ENCODE measurements at regions not wholly inside any gene's neighbourhood (a gene's known extent, or its start where the extent isn't known, plus 50 kb on each side); places are given as distances from the start of the nearest gene placed in this dataset.
A peak's percentile ranks its signal among the peaks of the same experiment; 100 is the strongest.
"Not testable (repeated sequence)": the region's sequence is repeated elsewhere in the genome, so short reads cannot be mapped to it uniquely, and the experiment has no call there.

DNA sequence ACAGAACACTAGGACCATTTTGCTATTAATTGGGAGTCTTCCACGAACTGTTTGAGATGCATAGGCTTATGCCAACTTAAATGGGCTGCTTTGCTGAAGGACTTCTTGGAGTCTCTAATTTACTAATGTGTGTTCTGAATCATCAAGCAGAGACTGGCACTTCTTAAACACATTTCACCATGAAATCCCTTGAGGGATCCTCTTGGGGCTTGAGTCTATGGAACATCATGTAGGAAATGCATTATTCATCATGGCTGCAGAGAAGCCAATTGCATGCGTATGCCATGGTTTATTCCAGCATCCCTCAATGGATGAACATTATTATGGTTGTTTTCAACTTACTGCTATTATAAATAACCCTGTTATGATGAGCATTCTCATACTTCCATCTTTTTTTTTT, 73.4 kb downstream of the FGD2 start:
- DNase-seq: no peak

DNA sequence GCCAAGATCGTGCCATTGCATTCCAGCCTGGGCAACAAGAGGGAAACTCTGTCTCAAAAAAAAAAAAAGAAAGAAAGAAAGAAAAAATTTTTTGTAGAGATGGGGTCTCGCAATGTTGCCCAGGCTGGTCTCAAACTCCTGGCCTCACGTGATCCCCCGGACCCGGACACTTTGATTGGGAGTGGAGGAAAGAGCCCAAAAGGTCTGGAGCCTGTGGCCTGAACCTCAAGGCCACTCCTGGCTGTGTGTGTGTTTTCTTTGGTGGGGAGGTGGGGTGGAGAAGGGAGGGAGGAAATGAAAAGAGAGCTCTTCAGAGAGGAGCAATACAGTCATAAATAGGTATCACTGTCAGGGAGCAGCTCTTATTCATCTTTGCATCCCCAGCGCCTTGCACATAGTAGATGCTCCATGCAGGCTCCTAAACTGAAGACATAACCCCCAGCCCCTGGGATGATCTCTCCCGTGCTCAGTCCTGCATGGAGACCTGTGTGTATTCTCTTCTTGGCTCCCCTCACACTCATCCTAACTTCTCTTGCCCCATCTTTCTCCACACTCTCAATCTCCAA, 75.7 kb downstream of the FGD2 start:
- no peak for DNase-seq

DNA sequence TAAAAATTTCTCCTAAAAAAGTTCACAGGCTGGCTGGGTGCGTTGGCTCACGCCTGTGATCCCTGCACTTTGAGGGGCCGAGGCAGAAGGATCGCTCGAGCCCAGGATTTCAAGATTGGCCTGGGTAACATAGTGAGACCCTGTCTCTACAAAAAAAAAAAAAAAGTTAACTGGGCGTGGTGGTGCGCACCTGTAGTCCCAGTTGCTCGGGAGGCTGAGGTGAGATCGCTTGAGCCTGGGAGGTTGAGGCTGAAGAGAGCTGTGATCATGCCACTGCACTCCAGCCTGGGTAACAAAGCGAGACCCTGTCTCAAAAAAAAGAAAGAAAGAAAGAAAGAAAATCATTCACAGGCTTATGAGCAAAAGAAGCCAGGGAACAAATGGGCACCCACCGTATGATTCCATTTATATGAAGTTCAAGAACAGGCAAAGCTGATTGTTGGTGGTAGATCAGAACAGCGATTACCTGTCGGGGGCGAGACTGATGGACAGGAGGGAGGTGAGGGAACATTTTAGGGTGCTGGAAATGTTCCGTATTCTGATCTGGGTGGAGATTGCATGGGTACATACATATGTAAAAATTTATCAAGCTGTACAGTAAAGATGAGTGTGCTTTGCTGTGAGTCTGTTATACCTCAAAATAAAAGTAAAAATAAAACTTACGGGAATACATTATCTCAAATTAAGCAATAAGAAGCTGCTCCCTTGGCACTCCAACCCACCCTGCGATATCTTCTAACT, 77.1 kb downstream of the FGD2 start:
- no peak for DNase-seq

DNA sequence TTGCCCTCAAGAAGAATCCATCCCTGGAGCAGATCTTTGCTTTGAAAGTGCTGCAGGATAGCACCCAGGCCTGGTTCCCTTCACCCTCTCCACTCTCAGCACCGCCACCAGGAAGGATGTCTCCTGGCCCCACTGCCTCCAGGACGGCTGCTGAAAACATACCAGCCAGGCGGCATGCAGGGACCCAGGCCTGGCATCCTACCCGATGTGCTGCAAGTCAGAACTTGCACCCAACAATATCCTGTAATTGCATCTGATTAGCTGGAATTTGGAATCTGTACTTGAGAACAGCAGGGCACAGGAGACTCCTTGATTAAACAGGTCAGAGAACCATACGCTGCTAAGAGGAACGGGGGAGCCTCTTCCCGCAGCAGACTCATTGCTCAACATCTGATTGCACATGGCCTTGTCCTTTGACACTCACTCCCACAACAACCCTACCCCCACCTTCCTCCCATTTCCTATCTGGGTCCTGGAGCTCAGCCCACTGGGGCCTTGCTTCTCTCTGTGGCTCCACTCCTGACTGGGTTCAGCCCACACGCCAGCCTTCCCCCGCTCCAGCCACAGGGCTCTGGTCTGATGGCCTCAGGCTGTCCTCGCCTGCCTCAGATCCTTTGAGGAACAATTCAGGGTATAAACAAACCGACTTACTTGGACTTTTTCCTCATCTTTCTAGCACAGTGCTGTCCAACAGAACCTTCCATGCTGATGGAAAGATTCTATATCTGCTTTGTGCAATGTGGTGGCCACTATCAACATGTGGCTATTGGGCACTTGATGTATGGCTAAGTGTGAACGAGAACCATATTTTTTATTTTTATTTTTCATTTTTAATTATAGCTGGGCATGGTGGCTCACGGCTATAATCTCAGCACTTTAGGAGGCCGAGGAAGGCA, 78.0 kb downstream of the FGD2 start:
- no peak for DNase-seq

DNA sequence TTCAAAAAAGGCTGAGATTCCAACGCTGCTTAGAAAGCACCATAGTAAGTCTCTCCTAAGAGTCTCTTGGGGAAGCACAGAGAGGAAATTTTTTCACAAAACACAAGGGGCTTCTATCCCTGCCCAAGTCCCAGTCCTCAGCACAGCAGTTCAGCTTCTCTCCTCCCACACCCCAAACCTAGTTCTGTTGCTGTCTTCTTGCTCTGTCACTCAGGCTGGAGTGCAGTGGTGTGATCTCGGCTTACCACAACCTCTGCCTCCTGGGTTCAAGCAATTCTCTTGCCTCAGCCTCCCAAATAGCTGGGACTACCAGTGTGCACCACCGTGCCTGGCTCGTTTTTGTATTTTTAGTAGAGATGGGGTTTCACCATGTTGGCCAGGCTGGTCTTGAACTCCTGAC, 79.2 kb downstream of the FGD2 start:
- DNase-seq: not testable (repeated sequence)

DNA sequence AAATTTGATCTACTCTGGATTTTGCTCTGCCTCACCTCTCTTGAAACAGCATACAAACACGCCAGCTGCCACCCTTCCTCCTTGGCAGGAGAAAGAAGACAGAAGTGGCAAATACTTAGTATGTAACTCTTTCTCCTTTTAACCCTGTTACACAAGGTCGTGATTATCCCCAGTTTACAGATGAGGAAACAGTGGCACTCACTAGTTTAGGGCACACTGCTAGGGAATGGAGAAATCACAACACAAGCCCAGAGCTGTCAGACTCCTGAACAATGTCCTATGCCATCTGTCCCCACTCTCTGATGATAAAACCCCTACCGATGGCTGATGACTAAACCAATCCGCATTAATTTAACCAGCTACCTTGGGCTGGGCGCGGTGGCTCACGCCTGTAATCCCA, 79.7 kb downstream of the FGD2 start:
- DNase-seq: no peak

DNA sequence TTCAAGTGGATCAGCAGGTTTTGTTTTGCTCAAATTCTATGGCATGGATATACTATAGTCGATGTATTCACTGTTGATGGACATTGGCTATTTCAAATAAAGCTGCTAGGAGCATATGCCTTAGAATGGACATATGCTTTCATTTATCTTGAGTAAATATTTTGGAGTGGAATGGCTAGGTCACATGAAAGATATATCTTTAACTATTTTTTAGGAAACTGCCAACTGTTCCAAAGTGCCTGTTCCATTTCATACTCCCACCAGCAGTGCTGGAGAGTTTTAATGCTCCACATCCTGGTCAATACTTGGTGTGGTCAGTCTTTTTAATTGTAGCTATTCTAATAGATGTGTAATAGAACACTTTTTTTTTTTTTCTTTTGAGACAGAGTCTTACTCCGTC, 81.1 kb upstream of the PIM1 start:
- no peak for DNase-seq

DNA sequence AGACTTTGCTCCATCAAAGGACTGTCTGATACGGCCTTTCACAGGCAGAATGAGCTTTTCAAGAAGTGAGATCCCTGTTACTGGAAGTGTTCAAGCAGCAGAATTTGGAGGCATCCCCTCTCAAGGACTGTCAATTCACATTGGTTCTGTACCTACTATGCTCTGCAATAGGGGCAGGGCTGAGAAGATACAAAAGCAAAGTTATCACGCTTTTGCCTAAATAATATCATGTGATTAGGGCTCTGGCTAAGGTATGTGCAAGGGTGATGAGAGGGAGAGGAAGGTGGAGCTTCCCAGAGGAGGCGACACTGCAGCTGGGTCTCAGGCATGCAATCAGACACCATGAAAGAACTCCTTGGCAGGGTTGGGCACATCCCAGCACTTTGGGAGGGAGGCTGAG, 80.2 kb upstream of the PIM1 start:
- DNase-seq: no peak

DNA sequence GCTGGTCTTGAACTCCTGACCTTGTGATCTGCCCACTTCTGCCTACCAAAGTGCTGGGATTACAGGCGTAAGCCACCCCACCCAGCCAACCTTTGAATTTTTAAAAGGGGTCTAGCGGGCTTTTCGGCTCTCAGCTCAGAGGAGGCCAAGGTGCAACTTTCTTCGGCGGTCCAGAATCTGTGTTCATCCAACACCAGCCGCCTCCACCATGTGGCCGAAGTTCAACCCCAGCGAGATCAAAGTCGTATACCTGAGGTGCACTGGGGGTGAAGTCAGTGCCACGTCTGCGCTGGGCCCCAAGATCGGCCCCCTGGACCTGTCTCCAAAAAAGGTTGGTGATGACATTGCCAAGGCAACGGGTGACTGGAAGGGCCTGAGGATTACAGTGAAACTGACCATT, 78.8 kb upstream of the PIM1 start:
- DNase-seq: not testable (repeated sequence)

DNA sequence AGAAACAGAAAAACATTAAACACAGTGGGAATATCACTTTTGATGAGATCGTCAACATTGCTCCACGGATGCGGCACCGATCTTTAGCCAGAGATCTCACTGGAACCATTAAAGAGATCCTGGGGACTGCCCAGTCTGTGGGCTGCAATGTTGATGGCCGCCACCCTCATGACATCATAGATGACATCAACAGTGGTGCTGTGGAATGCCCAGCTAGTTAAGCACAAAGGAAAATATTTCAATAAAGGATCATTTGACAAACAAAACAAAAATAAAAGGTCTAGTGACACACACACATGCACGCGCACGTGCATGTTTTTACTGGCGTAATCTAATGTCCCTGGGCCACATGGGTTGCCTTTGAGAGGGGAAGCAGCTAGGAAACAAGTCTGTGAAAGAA, 78.4 kb upstream of the PIM1 start:
- not testable (repeated sequence) for DNase-seq

DNA sequence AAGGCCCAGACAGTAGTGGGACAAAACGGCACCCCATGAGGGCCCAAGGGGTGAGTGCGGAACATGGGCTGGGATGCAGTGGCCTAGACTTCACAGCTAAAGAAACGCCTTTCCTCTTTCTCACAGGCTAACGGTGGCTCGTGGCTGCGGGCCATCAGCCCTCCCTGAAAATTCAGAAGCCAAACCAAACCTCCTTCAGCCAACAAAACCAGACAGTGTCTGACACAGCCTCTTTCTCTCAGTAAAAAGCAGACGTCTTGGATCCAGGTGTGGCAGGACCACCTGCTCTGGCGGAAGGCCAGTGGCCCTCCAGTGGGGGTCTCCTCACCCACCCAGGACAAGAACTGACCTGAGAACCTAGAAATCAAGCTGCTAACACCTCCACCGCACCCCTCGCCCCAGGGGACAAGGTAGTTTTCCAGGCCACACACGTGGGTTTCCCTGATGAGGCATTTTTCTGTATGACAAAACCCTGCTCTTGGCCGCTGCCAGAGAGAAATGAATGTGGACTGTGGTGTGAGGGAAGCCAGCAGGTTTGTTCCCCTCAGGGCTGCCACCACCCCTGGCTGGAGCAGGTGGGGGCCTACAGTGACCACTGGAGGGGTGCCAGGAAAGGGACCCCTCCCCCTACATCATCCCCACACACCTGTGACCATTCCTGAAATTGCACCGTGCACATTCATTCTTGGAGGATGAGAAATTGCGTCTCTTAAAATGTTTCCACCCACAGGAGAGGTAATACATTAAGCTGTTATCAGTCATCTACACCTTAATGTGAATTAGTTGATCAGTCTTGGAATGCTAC, 76.8 kb upstream of the PIM1 start:
- no peak for DNase-seq

DNA sequence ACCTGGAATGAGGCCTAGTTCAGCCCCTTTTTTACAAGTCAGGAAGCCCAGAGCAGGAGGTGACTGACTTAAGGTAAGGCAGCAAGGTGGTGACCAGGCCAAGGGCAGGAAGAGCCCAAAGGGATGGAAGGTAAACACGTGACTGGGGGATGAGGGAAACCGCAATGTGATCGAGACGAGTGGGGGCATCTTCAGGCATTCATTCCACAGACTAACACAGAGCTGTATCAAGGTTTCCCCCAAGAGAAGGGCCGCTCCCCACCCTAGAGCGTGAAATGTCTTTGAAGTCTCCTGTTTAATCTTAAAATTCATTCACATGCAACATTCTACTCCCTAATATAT, 76.3 kb upstream of the PIM1 start:
- DNase-seq: no peak

DNA sequence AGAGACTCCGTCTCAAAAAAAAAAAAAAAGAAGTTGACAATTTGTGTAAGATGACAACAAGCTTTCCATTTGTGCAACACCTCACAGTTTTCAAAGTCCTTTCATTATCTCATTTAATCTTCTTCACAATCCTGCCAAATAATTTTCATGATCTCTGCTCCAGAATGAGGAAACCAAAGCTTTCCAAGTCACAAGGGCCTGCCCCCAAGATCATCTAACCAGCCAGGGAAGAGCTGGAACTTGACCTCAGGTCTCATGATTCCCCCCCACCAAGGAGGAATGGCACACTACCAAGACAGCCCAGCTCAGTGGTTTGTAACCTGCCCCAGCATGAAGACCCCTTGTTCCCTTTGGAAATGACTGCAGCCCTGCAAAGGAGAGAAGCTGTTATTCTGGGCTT, 74.0 kb upstream of the PIM1 start:
- DNase-seq: no peak

DNA sequence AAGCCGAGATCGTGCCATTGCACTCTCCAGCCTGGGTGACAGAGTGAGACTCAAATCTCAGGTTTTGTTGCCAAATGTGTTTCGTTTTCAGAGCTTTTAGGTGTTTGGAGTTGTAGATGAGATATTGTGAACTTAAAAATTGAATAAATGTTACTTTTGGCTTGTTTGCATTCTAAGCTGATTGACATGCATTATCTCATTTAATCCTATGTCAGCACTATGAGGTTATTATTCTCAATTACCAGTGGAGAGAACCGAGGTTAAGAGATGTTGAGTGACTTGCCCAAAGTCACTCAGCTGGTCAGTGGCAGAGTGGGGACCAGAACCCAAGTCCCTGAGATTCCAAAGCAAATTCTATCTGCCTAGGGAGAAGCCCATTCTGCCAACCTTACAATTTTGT, 72.6 kb upstream of the PIM1 start:
- DNase-seq: no peak

DNA sequence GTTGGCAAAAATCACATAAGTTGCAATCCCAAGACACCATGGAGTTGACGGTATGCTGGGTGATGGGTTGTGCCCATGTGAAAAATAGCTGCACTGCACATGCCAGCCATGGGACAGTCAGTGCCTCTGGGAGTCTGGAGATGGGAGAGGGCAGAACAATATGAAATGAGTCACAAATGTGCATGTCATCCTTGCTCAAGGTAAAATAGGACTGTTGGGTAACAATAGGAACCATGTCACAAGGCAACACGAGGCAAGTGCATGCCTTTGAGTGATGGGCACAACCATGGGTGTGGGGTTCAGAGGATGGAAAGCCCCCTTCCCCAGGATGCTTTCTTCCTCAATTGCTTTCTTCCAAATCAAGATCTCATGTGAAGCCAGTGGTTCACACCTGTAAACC, 70.5 kb upstream of the PIM1 start:
- no peak for DNase-seq

DNA sequence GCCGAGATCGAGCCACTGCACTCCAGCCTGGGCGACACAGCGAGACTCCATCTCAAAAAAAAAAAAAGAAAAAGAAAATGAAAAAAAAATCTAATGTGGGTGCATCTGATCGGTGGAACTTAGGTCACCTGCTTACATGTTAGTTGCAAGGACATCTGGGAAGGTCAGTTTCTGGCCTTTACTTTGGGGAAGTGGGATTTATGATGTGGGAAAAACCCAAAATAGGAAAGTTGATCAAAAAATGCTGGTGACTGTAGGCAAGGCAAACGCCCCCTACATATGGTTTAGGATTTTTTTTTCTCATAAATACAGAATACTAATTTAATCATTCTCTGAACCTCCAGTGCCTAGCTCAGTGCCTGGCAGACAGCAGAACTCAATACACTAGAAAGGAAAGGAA, 69.2 kb upstream of the PIM1 start:
- no peak for DNase-seq

DNA sequence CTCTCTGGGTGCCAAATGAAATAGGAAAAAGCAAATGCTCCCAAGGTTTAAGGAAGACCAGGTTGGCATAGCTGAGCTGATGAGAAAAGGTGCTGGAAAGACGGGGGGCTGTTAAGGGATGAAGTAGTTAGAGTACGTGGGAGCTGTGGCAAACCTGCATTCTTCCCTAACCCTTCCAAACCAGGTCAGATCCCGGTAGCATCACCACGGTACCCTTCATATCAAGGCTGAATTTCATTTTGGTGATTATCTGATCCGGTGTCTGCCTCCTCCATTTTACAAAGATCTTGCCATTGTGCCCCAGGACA, 68.0 kb upstream of the PIM1 start:
- DNase-seq: no peak

DNA sequence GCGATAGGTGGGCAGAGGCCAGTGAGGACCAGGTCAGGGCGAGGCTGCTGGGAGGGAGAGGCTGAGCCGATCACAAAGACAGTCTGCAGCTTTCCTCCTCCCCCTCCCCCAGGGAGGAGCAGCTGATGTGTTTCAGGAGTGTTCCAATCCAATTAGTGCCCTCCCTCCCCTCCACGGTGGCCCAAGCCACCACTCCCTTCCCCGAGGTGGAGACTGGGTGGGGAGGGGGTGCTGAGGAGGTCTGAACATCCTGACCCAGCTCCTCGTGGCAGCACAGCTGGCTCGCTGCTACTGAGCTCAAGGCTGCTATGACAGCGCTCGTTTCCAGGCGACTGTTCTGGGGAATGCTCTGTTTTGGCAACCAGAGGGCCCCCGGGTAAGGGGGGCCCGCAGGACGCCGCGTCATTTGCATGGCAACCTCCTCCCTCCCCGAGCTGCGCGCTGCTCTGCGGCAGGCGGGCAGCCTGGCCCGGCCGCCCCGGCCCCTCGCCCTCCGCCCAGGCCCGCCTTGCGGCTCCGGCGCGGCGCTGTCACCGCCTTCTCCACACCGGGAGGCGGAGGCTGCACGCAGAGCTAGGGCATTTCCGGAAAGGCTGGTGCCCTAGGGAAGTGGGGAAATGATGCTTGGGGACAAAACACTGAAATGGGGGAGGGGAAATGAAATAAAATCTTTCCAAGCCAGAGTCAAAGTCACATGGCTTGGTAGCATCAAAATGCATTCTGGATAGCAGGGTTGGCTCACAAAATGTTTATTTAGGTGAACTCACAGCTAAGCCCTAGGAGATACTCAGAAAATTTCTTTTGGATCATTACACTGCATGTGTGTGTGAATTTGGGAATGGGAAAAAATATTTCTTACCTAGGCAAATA, 67.4 kb upstream of the PIM1 start:
- DNase-seq: peak; percentile 76

DNA sequence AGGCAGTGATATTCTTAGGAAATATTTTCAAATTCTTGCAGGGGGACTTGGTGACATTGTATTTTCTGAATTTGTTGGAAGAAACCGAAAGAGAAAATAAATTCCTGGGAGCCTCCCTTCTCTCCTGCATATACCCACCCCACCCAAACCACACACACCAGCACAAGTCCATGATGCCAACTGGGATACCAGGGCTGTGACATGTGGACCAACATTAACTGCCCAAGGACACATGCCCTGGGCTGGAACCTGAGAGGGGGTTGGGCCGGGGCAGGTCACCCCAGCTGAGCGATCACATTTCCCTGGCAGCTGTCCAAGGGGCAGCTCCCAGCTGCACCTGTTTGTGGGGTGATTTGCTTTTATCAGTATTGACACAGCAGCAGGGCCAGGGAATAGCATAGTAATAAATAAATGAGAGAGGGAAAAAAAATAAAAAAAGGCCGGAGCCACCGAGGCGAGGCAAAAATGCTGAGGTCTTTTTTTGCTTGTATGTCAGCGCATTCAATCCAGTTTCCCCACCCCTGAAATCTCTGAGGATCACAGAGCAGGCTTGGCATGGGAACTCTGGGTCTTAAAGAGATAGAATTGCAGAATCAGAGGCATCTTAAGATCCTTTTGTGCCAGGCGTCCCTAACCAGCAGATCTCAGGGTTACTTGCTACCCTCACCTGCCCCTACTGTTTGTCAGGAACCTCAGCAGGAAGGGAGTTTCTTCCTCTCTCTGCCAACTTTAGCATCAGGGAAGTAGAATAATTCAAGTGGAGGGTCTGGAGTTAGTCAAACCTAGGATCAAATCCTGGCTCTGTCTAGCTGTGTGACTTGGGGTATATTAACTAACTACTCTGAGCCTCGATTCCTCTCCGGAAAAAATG, 66.5 kb upstream of the PIM1 start:
- no peak for DNase-seq

DNA sequence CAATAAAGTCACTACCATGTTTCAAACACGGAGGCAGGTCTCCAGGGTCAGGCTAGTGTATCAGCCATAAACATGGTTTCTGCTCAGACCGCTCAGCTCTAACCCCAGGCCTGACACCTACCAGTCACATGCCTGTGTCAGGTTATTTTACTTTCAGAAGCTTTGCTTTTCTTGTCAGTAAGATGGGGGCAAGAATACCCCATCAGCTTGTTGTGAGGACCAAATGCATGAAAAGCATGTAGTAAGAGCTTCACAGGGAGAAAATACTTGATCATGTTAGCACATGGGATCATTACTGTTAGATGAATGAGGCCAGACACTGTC, 65.2 kb upstream of the PIM1 start:
- DNase-seq: no peak

DNA sequence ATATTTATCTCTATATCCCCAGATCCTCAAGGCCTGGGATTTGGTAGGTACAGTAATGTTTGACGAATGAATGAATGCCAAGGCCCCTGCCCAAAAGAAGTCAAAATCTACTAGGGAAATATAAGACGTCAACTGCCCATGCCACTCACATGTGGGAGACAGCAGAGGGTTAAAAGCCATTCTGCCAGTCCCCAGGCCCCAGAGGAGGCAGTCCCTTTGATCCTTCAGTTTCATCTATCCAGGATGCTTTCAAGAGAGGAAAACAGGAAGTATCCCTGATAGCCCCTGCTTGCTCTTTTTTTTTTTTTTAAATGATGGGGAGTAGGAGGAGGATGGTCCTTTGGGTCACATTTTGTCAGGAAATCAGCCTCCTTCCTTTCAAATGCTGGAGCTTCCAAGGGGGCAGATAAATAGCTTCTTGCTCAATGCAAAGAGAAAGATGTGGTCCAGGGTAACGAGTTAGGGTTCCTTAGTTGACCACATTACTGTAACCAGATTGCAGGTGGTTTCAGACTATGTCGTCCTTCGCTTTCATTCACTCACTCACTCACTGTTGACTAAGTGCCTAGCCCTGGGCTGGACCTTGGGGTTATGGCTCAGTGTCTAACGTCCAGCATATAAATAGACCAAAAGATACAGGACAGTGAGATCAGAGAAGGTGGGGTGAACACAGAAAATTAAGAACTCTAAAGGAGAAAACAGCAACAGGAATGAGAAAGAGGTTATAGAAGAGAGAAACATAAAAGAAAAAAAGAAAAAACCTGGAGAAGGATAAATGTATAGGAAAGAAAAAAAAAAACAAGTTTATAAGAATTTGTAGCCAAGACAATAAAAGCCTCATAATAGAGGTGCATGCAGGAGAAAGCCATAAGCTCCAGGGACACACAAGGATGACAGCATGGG, 64.6 kb upstream of the PIM1 start:
- no peak for DNase-seq
